GM13976 (cell line): ENCODE measurements at regions not wholly inside any gene's neighbourhood (a gene's known extent, or its start where the extent isn't known, plus 50 kb on each side); places are given as distances from the start of the nearest gene placed in this dataset.

Experiments used
- DNase-seq: peaks from one replicate; pipeline ENCODE4 v3.0.0; 2012; ENCODE audit warnings: low spot score
- CTCF ChIP-seq: IDR thresholded peaks from 2 replicates; pipeline ENCODE4 v1.5.1; 2012; ENCODE audit warnings: borderline replicate concordance, mild to moderate bottlenecking; ENCODE audit not compliant: insufficient read depth; ENCODE audit errors: extremely low read depth, missing control alignments, control extremely low read depth
- in situ Hi-C: fragments of 300-500 bp; cut with MboI; formaldehyde crosslinking; loops from one replicate; pipeline ENCODE4 v1.12.0; 2022; ENCODE audit warnings: low sequenced_read_pairs, mixed read lengths, inconsistent platforms; ENCODE audit not compliant: unreplicated experiment

- in situ Hi-C loops = no loop called here
- DNase-seq = no peak
- no peak for TF ChIP-seq CTCF
These were observed 272.4 kb upstream of the TPM1 start for GRCh38 chr15:62770111-62770660.

- DNase-seq = no peak
- in situ Hi-C loops = no loop called here
- TF ChIP-seq CTCF = no peak
These were observed 271.8 kb upstream of the TPM1 start for GRCh38 chr15:62770752-62771151.

- in situ Hi-C loops = no loop called here
- no peak for DNase-seq
- no peak for TF ChIP-seq CTCF
These were observed 271.3 kb upstream of the TPM1 start for GRCh38 chr15:62771234-62771633.

GRCh38 chr15:62773369-62774165 is 269.0 kb upstream of the TPM1 start:
- in situ Hi-C loops = no loop called here
- TF ChIP-seq CTCF = no peak
- no peak for DNase-seq

- TF ChIP-seq CTCF = no peak
- in situ Hi-C loops = no loop called here
- no peak for DNase-seq
These were observed 266.6 kb upstream of the TPM1 start for GRCh38 chr15:62775932-62776331.

- in situ Hi-C loops = no loop called here
- no peak for TF ChIP-seq CTCF
- no peak for DNase-seq
These were observed 264.9 kb upstream of the TPM1 start for GRCh38 chr15:62777671-62778070.
